Retinal pigment epithelial cell (primary cell): ENCODE measurements at regions not wholly inside any gene's neighbourhood (a gene's known extent, or its start where the extent isn't known, plus 50 kb on each side); places are given as distances from the start of the nearest gene placed in this dataset.

Experiments
- DNase-seq: peaks from one replicate; pipeline ENCODE4 v3.0.0-alpha.2; 2010; ENCODE audit warnings: low read depth
- H3K4me3 ChIP-seq: 2 replicates; pipeline ENCODE4 v1.5.1; 2011; ENCODE audit warnings: mild to moderate bottlenecking, low read length, control low read depth, moderate library complexity
- CTCF ChIP-seq: conservative IDR thresholded peaks from 2 replicates; pipeline ENCODE4 v1.5.1; 2011; ENCODE audit warnings: low read depth, low read length, control low read depth, inconsistent platforms

GRCh38 chr3:190213727-190214126 is 93.0 kb upstream of the P3H2 start:
- no peak overlapping the region for H3K4me3 ChIP-seq
- no peak for DNase-seq
- TF ChIP-seq CTCF: no peak

- H3K4me3 ChIP-seq: no peak overlapping the region
- DNase-seq: no peak
- TF ChIP-seq CTCF: no peak
Observed at GRCh38 chr3:190210608-190211007, 89.9 kb upstream of the P3H2 start.

- no peak for DNase-seq
- no peak overlapping the region for H3K4me3 ChIP-seq
- TF ChIP-seq CTCF: no peak
Observed at GRCh38 chr3:190209533-190209932, 88.8 kb upstream of the P3H2 start.

- no peak for TF ChIP-seq CTCF
- H3K4me3 ChIP-seq: no peak overlapping the region
- DNase-seq: no peak
Observed at GRCh38 chr3:190208196-190208595, 87.5 kb upstream of the P3H2 start.

- H3K4me3 ChIP-seq: no peak overlapping the region
- no peak for DNase-seq
- TF ChIP-seq CTCF: no peak
Observed at GRCh38 chr3:190205739-190206138, 85.0 kb upstream of the P3H2 start.

GRCh38 chr3:190204200-190204599 is 83.5 kb upstream of the P3H2 start:
- no peak for TF ChIP-seq CTCF
- DNase-seq: no peak
- H3K4me3 ChIP-seq: no peak overlapping the region

GRCh38 chr3:190197346-190197763 is 76.7 kb upstream of the P3H2 start:
- no peak for DNase-seq
- no peak for TF ChIP-seq CTCF
- H3K4me3 ChIP-seq: no peak overlapping the region
